NCI-H187 (cell line): ENCODE measurements at regions not wholly inside any gene's neighbourhood (a gene's known extent, or its start where the extent isn't known, plus 50 kb on each side); places are given as distances from the start of the nearest gene placed in this dataset.
A peak's percentile ranks its signal among the peaks of the same experiment; 100 is the strongest.

Source experiments
- DNase-seq, 2 experiments: peaks; one replicate each; lab custom pipeline; 2025; lab: John Stamatoyannopoulos, UW

DNA sequence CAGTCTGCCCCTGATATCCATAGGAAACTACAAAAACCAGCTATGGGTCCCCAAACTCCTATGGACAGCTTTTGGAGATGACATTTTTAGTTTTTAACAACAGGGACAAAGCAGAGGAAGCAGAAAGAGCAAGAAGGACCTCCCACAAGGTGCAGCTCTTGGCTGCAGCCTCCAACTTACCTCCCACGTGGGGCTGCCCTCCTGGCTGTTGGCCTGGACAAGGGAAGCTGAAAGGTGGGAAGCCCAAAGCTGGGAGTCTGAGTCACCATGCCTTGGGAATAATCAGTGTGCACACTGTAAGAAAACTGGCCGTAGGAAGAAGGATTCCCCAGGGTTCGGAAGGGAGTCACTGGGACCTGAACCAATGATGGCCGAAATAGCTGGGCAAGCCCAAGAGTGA, 51.8 kb upstream of the PAX1 start:
- no peak for DNase-seq

DNA sequence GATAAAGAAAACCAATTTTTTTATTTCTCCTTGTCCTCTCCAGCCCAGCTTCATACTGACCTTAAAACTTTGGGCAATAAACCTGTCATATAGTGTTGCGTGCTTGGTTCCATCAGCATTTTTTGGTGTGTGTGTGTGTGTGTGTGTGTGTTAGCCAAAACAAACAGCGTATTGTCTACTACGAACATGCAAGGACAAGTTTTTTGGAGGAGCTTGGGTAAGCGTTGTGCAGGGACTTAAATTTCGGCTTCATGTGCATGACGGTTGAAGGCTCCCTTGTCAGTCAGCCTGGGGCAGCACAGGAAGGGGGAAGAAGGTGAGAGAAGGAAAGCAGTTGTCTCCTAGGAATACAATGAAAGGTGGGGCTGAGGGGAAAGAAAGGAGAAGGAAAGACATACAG, 62.0 kb upstream of the PAX1 start:
- no peak for DNase-seq

DNA sequence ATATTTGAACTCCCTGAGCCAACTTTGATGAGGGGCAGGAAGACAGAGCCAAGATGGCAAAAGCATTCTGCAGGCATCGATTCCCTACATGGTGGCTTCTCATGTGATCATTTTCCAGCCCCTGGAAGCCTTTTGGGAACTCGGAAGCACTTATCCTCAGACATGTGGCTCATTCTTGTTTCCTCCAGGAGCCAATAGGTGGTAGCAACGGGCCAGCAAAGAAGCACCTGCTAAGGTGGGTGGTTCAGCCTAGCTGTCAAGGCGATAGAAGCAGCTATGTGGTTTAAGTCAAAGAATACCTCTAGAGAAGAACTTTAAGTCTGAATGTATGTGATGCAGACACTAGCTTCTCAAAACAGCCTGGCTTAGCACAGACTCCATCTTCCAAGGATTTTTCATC, 64.9 kb upstream of the PAX1 start:
- DNase-seq, result no peak

DNA sequence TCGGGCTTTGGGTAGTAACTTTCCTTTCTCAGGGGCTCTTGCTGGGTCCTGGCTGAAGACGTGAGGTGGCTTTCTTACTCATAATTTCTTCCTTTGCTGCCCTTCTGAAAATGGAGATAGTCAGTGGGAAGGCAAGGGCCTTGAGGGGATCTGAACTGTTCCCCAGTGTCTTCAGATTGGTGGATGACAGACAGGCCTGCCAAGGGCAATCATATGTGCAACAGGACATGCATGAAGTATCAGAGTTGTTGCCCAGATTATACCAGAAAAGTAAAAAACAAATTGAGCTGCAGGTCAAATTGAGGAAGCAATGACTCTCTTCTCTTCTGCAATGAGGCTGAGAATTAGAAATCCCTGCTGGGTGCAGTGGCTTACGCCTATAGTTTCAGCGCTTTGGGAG, 71.6 kb upstream of the PAX1 start:
- DNase-seq, result no peak

DNA sequence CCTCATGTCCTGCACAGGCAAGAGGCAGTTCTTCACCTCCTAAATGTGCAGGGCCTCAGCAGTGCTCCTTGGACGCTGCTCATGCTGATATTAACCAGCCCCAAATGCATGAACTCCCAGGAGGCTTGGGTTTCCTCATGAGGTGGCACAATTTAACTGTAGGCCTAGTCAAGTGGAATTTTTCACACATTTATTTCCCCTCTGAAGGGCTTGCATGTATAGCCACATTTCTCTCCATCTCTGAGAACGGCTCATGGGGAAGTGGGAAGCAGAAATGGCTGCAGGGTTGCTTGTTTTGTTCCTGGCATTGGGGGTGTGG, 72.8 kb upstream of the PAX1 start:
- no peak for DNase-seq

DNA sequence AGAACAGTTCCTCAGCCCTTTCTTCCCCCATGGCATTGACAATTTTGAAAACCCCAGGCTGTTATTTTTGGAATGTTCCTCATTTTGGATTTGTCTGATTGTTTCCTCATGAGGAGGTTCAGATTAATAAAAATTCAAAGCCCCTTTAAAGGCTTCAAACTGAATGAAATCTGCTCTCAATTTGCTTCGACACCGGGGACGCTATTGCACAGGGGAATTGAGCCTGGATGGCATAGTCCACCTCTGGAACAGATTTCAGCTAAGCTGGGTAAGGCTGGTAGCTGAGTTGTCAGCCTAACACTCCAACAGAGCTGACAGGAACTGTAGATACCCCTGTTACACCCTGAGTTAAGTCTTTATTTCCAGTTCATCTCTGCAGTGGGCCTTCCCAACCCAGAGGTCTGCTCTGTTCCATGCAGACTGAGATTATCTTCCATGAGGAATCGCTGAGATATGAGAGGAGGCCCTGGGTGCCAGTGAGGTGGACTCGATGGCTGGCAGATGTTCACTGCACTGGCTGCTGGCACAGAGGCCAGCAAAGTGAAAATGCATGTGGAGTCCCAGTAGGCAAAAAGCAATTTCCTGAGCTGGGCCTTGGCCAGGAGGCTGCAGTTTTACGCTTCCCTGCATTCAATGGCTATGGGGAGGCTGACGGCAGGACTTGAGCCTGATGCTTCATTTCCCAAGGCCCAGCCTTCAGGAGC, 73.3 kb upstream of the PAX1 start:
- no peak for DNase-seq

DNA sequence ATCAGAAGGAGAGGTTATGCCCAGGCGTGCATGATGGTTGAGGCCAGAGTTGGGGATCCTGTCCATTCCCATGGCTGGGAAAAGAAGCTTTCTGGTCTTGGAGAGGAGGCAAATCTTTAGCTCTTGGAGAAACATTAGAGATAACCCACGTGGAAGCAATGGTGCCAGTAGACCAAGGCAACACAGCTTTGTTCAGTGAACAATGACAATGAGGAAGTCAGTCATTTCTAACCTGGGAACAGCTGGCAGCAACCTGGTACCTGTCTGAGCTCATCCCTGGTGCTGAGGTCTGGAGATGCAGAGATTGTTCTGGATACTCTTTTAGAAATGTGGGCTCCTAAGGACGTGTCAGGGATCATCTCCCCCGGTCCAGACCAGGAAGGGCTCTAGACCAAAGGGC, 76.7 kb upstream of the PAX1 start:
- no peak for DNase-seq

DNA sequence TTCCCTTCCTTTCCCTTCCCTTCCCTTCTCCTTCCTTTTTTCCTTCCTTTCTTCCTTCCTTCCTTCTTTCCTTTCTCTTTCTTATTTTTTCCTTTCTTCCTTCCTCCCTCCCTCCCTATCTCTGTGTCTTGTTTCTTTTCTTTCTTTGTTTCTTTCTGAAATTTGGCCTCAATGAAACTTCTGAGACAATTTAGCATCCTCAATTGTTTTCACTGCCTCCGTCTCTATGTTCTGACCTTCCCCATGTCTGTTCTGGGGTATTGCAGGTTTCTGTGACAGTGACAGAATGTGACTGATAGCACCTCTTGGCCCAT, 81.7 kb upstream of the PAX1 start:
- no peak for DNase-seq

DNA sequence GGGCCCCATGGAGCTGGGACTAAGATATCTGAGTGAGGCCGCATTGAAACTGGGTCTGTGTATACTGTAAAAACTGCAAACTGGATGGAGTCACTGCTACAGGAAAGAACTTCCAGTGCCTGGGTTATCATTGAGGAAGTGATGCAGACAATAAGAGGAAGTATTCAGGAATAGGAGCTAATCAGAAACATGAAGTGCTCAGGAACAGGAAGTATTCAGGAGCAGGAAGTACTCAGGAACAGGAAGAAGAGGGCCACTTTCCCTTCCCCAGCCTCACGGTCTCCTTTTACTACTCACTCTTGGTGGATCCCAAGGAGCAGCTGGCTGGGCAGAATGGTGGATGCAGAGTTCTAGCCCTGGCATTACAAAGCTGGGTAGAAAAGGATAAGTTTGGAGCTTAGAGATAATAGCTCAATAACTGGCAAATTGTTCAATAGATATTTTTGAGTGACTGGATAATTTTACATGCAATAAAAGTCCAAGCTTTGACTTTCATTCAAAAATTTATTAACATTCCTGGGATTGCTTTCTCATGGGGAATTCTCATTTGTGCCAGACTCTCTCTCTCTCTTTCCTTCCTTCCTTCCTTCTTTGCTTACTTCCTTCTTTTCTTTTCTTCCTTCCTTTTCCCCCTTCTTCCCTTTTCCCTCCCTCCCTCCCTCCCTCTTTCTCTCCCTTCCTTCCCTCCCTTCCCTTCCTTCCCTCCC, 82.2 kb upstream of the PAX1 start:
- no peak for DNase-seq

DNA sequence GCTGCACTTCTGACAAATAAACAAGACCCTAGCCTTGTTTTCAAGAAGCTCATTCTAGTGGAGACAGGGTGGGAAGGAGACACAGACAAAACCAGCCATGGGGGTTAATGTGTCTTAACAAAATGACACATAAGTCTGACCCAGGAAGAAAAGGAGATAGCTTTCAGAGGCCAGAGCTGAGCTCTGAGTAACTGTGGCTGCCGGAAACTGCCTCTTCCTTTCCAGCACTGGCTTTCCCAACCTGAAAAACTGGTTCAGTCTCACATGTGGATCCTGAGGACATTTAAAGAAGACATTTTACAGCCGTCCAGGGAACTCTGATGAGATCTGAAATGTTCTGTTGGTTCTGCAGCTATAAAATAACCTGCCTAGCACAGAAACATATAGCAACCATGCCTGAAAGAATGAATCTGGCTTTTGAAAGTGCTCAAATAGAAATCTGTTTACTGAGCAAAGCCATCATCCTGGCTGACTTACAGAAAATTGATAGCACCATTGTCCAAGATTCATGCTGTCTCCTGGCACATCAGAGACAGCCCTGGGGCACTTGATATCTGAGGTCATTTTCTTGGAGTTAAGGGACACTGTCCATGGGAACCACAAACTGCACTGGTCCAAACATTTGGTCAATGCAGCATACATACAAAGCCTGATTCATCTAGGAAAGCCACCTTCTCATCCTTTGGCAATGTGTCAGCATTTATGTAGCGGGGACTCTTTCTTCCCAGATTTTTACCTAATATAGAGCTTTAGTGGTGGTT, 83.2 kb upstream of the PAX1 start:
- no peak for DNase-seq

DNA sequence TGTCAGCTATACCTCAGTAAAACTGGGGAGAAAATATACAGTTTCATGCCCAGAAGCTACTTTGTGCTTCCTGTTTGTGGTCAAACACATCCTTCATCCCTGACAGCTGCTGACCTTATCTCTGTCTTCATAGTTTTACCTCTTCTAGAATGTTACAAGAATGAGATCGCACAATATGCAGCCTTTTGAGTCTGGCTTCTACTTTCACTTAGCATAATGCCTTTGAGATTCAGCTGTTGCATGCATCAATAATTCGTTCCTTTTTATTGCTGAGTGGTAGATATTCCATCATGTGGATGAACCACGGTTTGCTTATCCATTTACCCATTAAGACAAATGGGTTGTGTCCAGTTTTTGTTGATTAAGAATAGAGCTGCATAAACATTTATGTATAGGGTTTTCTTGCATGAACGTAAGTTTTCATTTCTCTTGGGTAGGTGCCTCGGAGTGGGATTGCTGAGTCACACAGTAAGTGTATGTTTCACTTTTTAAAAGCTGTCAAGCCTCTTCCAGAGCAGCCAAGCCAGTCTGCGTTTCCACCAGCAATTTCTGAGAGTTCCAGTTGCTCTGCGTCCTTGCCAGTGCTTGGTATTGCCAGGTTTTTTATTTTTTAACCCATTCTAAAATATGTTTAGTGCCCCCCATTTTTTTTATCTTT, 86.6 kb upstream of the PAX1 start:
- DNase-seq, result no peak

DNA sequence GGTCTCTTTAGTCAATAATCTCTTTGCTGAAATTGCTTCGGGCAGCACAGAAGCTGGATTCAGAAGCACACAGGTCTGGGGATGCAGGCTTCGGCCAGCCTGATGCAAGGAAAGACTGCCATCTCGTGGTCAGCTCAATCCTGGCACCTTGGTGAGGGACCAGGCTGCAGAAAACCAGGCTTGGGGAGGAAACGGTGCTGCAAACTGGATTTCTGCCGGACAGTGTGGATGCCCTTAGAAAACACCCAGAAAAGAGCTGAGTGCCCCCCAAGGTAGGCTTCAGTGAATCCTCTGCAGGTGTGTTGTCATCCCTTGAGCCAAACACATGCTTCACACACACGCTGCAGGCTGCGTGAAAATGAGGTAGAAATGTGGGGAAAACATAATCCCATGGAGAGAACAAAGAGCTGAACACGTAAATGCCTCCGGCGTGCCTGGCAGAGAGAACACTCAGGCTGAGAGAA, 89.8 kb upstream of the PAX1 start:
- peak in 1 of 2 experiments; percentile 2 for DNase-seq

DNA sequence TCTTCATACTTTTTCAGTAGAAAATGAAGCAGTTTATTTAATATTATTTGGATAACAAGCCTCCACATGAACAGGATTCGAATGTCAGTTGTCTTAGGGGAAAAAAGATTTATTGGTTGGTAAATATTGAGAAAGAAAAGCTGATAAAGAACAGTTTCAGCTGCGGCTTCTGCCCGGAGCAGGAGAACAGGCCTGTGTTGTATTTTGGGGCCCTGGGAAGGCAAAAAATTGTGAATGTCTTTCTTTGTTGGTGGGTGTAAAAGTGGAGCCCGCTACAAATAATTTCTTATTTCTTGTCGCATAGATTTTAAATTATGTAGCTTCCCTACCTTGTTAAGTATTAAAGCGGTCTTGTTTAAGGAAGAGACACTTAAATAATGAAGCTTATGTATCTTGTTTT, 90.5 kb upstream of the PAX1 start:
- no peak for DNase-seq

DNA sequence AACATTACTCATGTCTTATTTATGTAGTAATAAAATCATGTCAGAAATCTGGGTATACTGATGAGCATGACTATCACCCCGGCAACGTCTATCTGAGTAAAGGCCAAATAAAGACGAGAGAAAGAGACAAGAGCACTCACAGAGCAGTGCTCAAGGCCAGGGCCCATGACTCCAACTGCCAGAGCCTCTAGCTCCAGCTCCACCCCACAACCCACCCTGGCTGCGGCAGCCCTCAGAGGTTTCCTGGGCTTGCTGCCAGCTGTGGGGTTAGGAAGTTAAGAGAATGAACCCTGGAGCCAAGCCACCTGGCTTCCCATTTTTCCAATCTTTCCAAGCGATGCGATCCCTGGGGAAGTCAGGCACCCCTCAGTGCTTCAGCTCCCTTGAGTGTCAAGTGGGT, 92.0 kb upstream of the PAX1 start:
- DNase-seq, result no peak

DNA sequence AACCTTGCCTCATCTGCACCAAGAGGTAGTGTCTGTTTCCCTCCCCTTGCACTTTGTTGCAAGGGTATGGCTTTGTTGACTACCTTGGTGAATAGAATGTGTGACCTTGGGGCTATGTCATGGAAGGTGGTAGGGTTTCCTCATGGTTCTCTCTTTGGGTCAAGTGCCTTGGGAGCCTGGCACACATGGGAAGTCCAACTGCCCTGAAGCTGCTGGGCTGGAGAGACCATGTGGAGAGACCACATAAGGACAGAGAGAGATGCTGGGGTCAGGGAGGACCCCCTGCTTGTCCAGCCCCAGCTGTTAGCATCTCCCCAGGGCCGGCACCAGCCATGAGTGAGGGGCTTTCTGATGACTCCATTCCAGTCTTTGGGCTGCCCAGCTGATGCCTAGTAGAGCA, 95.5 kb upstream of the PAX1 start:
- no peak for DNase-seq

DNA sequence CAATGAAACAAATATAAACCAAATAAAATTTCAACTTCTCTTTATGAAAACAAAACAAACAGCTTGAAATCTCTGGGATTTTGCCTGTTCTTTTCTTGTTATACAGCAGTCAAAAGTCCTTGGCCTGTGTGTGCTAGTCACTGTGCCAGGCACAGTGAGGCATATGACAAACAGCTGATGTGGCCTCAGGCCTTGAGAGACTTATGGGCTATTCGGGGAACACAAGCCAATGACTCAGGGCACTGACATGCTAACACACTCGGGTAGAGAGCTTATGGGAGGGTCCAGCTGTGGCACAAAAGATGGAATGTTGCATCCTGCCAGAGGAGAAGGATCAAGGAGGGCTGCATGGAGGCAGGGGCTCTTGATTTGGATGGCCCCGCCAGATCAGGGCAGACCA, 95.4 kb upstream of the NKX2-2 start:
- DNase-seq, result no peak

DNA sequence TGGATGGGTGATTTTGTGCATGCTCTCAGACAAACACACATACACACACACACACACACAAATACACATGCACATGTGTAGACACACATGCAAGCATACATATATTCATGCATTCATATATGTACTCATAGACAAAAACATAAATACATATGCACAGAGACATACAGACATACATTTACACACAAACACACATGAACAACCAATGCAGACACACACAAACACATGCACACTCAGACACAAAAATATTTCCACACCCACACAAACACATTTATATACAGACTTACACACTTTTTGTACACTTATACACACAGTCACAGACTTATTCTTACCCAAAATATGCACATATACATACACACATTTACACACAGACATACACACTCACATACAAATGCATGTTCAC, 94.9 kb upstream of the NKX2-2 start:
- DNase-seq, result no peak

DNA sequence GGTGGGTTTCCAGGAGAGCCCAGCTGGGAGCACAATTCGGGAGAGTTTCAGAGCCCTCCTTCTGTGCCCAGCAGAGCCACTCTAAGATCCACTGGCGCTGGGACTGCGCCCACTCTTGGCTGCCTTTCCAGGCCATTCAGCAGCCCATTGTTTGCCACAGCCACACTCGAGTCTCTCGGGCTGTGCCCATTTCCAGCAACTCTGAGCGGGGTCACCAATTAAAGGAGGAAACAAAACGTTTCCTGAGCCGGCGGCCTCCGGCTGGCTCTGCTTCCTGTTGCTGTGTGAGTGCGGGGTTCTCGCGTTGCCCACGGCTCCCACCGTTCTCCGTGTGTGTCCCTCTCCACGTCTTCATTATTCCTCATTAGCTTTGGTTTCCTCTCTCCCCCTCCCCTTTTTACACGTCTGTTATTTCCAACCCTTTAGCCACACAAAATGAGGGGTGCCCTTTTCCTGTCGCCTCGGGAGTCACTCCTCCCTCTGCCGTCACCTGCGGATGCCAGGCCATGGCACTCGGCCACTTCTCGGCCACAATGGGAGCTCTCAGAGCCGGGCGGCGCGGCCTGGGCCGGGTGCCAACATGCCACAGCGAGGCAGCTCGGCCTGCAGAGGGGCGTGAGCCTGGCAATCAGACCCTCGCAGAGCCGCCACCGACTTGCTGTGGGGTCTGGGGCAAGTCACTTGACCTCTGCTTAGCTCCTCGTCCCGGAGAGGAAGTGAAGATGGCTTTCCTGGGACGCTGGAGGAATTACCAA, 94.3 kb upstream of the NKX2-2 start:
- DNase-seq, result no peak

DNA sequence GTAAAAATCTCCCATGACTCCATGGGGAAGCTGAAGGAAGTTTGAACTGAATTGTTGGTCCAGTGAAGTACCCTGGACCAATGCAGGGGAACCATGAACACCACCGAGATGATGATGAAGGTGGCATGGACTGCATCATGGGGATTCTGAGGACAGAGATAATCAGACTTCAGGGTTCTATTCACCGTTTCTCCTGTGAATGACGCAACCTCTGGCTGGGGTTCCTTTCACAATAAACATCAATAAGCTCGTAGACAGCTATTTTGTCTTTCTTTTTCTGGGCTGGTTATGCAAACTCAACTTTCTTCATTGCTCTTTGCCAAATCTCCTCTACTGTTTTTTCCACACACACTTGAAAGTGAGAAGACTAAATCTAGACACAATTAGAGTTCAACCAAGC, 87.9 kb upstream of the NKX2-2 start:
- no peak for DNase-seq

DNA sequence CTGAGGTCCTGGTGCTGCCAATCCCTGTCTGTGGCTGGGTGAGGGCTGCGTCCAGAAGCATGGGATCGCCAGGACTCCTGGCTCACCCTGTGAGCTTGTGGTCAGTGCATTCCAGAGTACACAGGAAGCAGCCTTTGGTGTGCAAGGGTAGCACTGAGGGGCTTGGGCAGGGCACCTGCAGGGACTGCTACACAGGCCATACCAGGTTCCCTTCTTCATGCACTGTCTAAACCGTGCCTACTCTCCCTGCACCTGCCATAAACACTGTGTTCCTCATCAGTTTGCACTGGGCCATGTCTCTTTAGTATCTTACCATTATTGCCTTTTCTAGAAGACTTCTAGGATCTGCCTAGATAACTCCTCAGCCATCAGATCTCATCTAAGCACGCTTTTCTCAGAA, 72.8 kb upstream of the NKX2-2 start:
- DNase-seq, result no peak

DNA sequence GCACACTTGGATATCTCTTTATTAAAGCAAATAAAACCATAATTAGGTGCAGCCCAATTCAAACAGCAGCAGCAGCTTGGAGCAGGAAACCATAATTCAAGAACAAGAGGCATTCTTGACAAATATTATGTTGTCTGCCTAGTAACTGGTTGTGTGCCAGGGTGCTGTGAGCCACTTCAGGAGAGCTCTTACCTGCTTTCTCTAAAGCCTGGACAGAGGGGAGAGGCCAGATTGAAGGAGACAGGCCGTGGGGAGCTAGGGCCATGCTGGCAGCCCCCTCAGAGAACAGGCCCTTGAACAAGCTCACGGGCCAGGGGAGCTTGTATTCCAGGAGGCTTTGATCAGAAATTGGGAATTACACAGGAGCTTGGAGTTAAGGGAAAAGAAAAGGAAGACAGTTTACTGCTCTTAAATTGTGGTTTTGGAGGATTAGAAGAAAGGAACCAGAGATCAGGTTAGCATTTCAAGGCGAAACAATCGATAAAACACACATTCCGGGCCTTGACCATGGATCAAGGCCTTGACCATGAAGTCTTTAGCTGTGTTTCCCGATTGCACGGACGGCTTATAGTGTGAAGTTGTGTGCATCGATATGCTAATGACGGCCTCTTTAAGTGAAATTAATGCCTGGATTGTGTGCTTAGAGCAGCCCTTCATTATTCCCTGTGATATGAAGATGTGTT, 69.8 kb upstream of the NKX2-2 start:
- no peak for DNase-seq

DNA sequence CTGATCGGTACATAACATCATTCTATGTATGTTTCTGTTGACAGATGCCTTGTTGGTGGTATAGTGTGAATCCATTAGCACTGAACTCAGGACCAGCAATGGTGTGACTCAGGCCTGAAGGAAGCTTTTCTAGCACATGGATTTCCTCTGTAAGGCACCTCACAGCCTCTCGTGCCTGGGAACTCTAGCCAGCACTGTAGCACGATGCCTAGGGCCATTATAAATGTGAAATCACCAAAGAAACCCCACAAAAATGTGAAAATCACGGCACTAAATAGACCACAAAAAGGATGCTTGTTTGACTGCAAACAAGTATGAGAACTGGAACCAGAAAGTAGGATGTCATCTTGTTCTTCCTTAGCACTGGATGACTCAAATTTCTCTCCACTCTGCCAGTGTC, 63.7 kb upstream of the NKX2-2 start:
- DNase-seq, result no peak
